ENCODE measurements at regions not wholly inside any gene's neighbourhood (a gene's known extent, or its start where the extent isn't known, plus 50 kb on each side); places are given as distances from the start of the nearest gene placed in this dataset.

DNA sequence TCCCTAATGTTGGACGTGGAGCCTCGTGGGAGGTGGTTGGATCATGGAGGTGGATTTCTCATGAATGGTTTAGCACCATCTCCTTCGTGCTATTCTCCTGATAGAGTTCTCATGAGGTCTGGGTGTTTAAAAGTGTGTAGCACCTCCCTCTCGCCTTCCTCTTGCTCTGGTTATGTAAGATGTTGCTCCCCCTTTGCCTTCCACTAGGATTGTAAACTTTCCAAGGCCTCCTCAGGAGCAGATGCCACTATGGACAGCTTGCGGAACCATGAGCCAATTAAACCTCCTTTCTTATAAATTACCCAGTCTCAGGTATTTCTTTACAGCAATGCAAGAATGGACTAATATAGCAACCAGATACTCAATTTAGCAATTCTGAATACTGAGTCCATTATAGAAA is 82.4 kb upstream of the PELI1 start:
- TF ChIP-seq, protein P1, sequence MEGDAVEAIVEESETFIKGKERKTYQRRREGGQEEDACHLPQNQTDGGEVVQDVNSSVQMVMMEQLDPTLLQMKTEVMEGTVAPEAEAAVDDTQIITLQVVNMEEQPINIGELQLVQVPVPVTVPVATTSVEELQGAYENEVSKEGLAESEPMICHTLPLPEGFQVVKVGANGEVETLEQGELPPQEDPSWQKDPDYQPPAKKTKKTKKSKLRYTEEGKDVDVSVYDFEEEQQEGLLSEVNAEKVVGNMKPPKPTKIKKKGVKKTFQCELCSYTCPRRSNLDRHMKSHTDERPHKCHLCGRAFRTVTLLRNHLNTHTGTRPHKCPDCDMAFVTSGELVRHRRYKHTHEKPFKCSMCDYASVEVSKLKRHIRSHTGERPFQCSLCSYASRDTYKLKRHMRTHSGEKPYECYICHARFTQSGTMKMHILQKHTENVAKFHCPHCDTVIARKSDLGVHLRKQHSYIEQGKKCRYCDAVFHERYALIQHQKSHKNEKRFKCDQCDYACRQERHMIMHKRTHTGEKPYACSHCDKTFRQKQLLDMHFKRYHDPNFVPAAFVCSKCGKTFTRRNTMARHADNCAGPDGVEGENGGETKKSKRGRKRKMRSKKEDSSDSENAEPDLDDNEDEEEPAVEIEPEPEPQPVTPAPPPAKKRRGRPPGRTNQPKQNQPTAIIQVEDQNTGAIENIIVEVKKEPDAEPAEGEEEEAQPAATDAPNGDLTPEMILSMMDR (IDR thresholded peaks at IDR 0.05): no peak
- no peak for TF ChIP-seq POLR2AphosphoS5 (IDR thresholded peaks at IDR 0.05)
